ENCODE measurements at regions not wholly inside any gene's neighbourhood (a gene's known extent, or its start where the extent isn't known, plus 50 kb on each side); places are given as distances from the start of the nearest gene placed in this dataset.

DNA sequence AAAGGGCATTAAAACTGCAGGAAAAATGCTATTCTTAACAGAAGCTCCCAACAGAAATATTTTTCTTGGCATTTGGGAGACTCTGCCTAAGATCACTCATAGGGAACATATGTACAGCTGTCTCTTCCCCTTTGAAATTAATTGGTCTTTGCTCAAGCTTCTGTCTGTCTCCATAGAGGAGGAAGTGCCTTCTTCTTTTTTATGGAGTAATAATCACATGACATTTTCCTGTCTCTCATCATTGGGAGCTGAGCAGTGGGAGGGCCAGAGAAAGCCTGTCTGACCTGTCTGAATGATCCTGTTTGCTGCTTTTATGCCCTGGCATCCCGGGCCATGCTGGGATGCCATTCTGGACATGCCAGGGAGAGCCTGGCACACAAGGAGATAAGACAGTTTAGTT is 145.6 kb downstream of the AQP4 start:
- no peak overlapping the region for H3K4me3 ChIP-seq (ENCODE audit: low read depth, low read length)
- no peaks in the 10 kb centered on the region for H3K4me1 ChIP-seq (ENCODE audit: control insufficient read depth, insufficient read depth, low read length, unreplicated experiment)
- H2AFZ ChIP-seq (ENCODE audit: low read length, unreplicated experiment): no peak overlapping the region
- H3K27me3 ChIP-seq (ENCODE audit: insufficient read depth, low read length): peaks cover 20% of the 10 kb centered on the region; the same call in 1 of the 2 replicates
- H3K27ac ChIP-seq (ENCODE audit: low read depth, low read length): no peak overlapping the region
- H3K36me3 ChIP-seq (ENCODE audit: insufficient read depth, low read length): no peaks in the 10 kb centered on the region
- no peaks in the 10 kb centered on the region for H3K79me2 ChIP-seq (ENCODE audit: control insufficient read depth, insufficient read depth, low read length, unreplicated experiment)

DNA sequence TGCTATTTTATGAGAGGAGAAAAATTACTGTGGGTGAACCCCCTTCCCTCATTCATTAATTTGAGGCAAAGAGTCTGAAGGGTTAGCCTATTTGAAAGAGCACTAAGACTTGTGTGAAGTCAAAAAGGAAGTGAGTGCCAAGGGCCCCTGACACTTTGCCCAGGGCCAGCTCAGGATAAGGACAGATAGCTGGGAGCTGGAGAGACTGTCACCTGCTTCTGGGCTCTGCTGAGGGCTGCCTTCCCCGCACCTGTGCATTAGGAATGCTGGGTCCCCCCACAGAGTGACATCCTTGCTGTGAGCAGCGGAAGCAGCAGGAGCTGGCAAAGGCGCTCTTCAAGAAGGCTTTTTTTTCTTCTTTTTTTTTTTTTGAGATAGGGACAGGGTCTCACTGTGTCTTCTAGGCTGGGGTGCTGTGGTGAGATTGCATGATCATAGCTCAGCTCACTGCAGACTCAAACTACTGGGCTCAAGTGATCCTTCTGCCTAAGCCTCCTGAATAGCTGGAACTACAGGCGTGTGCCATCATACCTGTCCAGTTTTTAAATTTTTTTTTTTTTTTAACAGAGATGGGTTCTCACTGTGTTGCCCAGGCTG is 148.3 kb downstream of the AQP4 start:
- no peaks in the 10 kb centered on the region for H3K79me2 ChIP-seq (ENCODE audit: control insufficient read depth, insufficient read depth, low read length, unreplicated experiment)
- no peaks in the 10 kb centered on the region for H3K36me3 ChIP-seq (ENCODE audit: insufficient read depth, low read length)
- no peak overlapping the region for H2AFZ ChIP-seq (ENCODE audit: low read length, unreplicated experiment)
- H3K4me3 ChIP-seq (ENCODE audit: low read depth, low read length): no peak overlapping the region
- peaks cover 5% of the 10 kb centered on the region; the same call in 1 of the 2 replicates for H3K27me3 ChIP-seq (ENCODE audit: insufficient read depth, low read length)
- no peak overlapping the region for H3K27ac ChIP-seq (ENCODE audit: low read depth, low read length)
- no peaks in the 10 kb centered on the region for H3K4me1 ChIP-seq (ENCODE audit: control insufficient read depth, insufficient read depth, low read length, unreplicated experiment)

DNA sequence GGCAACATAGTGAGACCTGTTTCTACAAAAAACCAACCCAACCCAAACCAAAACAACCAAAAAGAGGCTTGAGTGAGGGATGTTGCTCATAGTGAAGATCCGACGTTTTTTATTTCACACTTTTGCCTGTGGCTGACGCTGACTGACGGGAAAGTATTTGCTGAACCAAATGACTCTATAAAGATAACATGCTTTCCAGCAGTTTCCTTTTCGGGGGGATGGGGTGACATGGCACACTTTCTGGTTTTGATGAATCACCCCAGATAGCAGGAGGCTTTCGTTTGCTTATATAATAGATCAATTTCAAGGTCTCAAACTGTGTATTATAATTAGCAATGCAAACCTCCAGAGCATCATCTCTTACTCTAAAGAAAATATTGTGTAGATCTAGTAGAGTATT is 150.8 kb downstream of the AQP4 start:
- Histone ChIP-seq H3K4me3 (ENCODE audit: low read depth, low read length) (no peak overlapping the region), H3K79me2 (ENCODE audit: control insufficient read depth, insufficient read depth, low read length, unreplicated experiment) (no peaks in the 10 kb centered on the region), H3K27me3 (ENCODE audit: insufficient read depth, low read length) (peaks cover 10% of the 10 kb centered on the region; the same call in 1 of the 2 replicates), H3K27ac (ENCODE audit: low read depth, low read length) (no peak overlapping the region), H3K4me1 (ENCODE audit: control insufficient read depth, insufficient read depth, low read length, unreplicated experiment) (no peaks in the 10 kb centered on the region), H2AFZ (ENCODE audit: low read length, unreplicated experiment) (no peak overlapping the region), H3K36me3 (ENCODE audit: insufficient read depth, low read length) (no peaks in the 10 kb centered on the region)

DNA sequence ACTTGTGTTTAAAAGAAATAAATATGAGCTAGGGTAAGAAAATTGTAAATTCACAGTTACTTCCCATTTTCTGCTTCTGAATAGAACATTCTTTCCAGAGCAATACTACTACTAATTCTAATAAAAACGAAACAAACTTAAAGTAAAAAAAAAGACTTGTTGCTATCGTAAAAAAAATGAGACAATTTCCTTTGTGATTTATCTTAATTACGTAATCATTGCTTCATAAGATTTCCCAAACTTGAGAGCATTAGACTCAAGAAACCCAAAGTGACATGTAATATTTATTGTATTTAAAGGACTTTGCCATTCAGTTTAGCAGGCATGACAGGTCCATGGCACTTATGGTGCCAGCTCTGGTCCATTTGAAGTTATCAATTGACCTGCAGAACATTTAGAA is 153.8 kb downstream of the AQP4 start:
- peaks cover 28% of the 10 kb centered on the region; the same call in 1 of the 2 replicates for H3K27me3 ChIP-seq (ENCODE audit: insufficient read depth, low read length)
- H3K27ac ChIP-seq (ENCODE audit: low read depth, low read length): no peak overlapping the region
- no peak overlapping the region for H2AFZ ChIP-seq (ENCODE audit: low read length, unreplicated experiment)
- no peaks in the 10 kb centered on the region for H3K4me1 ChIP-seq (ENCODE audit: control insufficient read depth, insufficient read depth, low read length, unreplicated experiment)
- H3K4me3 ChIP-seq (ENCODE audit: low read depth, low read length): no peak overlapping the region
- no peaks in the 10 kb centered on the region for H3K36me3 ChIP-seq (ENCODE audit: insufficient read depth, low read length)
- H3K79me2 ChIP-seq (ENCODE audit: control insufficient read depth, insufficient read depth, low read length, unreplicated experiment): no peaks in the 10 kb centered on the region

DNA sequence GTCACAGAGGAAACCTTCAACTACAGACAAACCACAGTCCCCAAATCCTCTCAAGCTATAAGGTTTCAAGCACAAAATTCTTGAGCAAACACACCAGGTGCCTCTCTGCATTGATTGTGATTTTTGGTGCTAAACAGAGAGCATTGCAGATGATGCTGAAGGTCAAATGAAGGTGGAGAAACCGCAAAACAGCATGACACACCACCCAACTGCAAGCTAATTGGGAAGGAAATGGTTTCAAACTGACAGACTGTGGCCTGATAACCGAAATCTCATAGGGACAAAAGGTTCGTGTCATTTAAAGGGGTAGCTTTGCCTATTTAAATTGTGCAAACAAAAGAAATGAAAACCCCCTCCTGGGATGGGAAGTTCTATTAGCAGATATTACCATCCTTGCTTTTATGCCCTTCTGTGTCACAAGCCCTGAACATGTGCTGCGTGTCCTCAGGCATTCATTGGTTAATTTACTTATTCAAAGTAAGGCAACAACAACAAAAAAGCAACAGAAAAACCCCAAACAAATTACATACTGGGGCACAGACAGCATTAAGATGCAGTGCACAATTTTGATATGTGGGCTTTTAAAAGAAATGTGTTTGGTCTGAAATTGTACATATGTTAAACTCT is 154.9 kb downstream of the AQP4 start:
- no peak overlapping the region for H2AFZ ChIP-seq (ENCODE audit: low read length, unreplicated experiment)
- H3K4me3 ChIP-seq (ENCODE audit: low read depth, low read length): no peak overlapping the region

DNA sequence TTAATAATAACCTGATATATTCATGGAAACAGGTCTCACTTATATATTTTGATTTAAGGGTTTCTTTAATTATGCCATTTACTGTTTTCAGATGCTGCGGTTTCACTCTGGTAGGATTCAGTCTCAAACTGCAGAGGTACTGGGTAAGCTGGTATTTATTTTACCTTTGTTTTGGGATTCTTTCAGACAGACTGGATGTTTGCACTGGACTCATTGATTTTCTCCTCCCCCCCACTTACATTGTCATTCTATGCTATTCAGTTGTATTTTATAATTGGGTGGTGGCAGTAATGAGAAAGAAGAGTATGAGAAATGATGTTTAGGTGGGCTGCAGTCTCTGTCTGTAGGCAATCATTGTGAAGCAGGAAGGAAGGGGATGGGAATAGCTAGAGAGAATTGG is 155.6 kb downstream of the AQP4 start:
- no peak overlapping the region for H2AFZ ChIP-seq (ENCODE audit: low read length, unreplicated experiment)
- no peaks in the 10 kb centered on the region for H3K4me1 ChIP-seq (ENCODE audit: control insufficient read depth, insufficient read depth, low read length, unreplicated experiment)
- no peak overlapping the region for H3K27ac ChIP-seq (ENCODE audit: low read depth, low read length)
- no peak overlapping the region for H3K4me3 ChIP-seq (ENCODE audit: low read depth, low read length)
- peaks cover 28% of the 10 kb centered on the region; the same call in 1 of the 2 replicates for H3K27me3 ChIP-seq (ENCODE audit: insufficient read depth, low read length)
- no peaks in the 10 kb centered on the region for H3K79me2 ChIP-seq (ENCODE audit: control insufficient read depth, insufficient read depth, low read length, unreplicated experiment)
- no peaks in the 10 kb centered on the region for H3K36me3 ChIP-seq (ENCODE audit: insufficient read depth, low read length)

More for the DNA sequence above, 154.9 kb downstream of the AQP4 start:
- H3K79me2 ChIP-seq (ENCODE audit: control insufficient read depth, insufficient read depth, low read length, unreplicated experiment): no peaks in the 10 kb centered on the region
- H3K27me3 ChIP-seq (ENCODE audit: insufficient read depth, low read length): peaks cover 28% of the 10 kb centered on the region; the same call in 1 of the 2 replicates
- H3K36me3 ChIP-seq (ENCODE audit: insufficient read depth, low read length): no peaks in the 10 kb centered on the region
- no peaks in the 10 kb centered on the region for H3K4me1 ChIP-seq (ENCODE audit: control insufficient read depth, insufficient read depth, low read length, unreplicated experiment)
- H3K27ac ChIP-seq (ENCODE audit: low read depth, low read length): no peak overlapping the region

DNA sequence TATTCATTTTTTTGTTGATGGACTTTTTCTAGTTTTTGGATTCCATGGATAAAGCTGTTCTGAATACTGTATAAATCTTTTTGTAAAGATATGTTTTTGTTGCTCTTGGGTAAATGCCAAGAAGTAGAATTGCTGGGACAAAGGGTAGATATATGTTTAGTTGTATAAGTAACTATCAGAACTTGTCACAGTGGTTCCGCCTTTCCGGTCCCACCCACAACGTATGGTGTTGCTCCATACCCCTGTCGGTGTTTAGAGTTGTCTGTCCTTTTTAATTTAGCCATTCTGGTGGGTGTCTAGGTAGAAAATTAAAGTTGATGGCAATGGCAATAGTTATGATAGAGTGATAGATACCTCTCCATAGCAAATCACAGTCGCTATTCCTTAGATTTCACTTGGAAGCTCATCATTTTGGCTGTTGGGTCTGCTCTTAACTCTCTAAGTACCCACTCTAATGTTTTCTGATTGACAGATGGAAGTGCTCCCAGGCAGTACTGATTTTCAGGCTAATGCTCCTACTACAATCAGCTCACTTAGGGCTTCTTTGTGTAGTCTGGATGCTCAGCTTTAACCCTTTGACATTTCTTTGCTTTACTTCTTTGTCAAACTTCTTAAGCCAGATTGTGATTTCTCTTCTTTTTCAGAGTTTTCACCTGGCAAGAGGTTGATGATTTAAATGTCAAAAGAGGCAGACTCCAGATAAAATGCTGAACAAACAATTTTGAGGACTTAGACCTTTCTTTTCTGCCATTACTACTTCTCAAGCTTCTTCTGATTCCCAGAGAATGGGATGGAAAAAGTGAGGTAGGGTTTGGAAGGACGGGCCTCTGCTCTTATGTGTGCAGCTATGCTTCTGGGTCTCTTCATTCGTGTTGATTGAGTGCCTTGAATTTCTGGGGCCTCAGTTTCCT is 156.4 kb downstream of the AQP4 start:
- H3K27me3 ChIP-seq (ENCODE audit: insufficient read depth, low read length): peaks cover 32% of the 10 kb centered on the region; the same call in 1 of the 2 replicates
- no peak overlapping the region for H3K27ac ChIP-seq (ENCODE audit: low read depth, low read length)
- no peak overlapping the region for H3K4me3 ChIP-seq (ENCODE audit: low read depth, low read length)
- H3K36me3 ChIP-seq (ENCODE audit: insufficient read depth, low read length): no peaks in the 10 kb centered on the region
- H2AFZ ChIP-seq (ENCODE audit: low read length, unreplicated experiment): no peak overlapping the region
- H3K79me2 ChIP-seq (ENCODE audit: control insufficient read depth, insufficient read depth, low read length, unreplicated experiment): no peaks in the 10 kb centered on the region
- H3K4me1 ChIP-seq (ENCODE audit: control insufficient read depth, insufficient read depth, low read length, unreplicated experiment): no peaks in the 10 kb centered on the region

DNA sequence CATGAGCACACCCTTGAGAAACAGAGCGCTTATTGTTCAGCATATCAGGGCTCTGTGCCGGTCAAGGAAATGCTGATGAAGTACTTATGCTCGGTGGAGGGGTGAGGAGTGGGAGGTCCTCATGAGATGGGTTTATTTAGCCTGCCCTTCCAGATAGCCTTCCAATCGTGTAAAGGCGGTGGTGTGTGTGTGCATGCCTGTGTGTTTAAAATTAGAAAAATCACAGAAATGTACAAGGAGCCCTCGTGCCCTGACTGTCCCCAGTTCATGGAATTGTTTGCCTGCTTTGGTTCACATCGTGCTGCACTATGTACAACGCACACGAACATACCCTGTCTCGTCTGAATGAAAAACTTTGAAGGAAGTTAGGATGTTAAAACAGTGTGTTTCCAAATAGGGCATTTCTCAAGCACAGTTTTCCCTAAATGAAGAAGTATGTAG is 158.6 kb downstream of the AQP4 start:
- no peak overlapping the region for H3K4me3 ChIP-seq (ENCODE audit: low read depth, low read length)
- no peak overlapping the region for H2AFZ ChIP-seq (ENCODE audit: low read length, unreplicated experiment)
- peaks cover 39% of the 10 kb centered on the region; the same call in 1 of the 2 replicates for H3K27me3 ChIP-seq (ENCODE audit: insufficient read depth, low read length)
- H3K79me2 ChIP-seq (ENCODE audit: control insufficient read depth, insufficient read depth, low read length, unreplicated experiment): no peaks in the 10 kb centered on the region
- no peaks in the 10 kb centered on the region for H3K36me3 ChIP-seq (ENCODE audit: insufficient read depth, low read length)
- no peaks in the 10 kb centered on the region for H3K4me1 ChIP-seq (ENCODE audit: control insufficient read depth, insufficient read depth, low read length, unreplicated experiment)
- no peak overlapping the region for H3K27ac ChIP-seq (ENCODE audit: low read depth, low read length)

DNA sequence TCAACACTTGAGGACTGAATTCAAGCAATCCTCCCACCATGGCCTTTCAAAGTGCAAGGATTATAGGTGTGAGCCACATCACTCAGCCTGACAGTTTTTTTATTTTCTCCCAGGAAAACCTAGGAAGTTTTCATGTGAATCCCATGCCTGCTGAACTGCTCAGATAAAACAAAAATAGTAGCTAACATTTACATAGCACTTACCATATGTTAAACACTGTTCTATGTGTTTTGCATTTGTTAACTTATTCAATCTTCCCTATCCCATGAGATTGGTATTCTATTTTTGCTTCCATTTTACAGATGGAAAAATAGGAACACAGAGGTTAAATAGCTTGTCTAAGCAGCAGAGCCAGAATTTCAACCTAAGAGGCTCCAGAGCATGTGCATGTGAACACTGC is 157.4 kb upstream of the KCTD1 start:
- no peak overlapping the region for H2AFZ ChIP-seq (ENCODE audit: low read length, unreplicated experiment)
- no peaks in the 10 kb centered on the region for H3K79me2 ChIP-seq (ENCODE audit: control insufficient read depth, insufficient read depth, low read length, unreplicated experiment)
- peaks cover 39% of the 10 kb centered on the region; the same call in 1 of the 2 replicates for H3K27me3 ChIP-seq (ENCODE audit: insufficient read depth, low read length)
- H3K27ac ChIP-seq (ENCODE audit: low read depth, low read length): no peak overlapping the region
- no peaks in the 10 kb centered on the region for H3K36me3 ChIP-seq (ENCODE audit: insufficient read depth, low read length)
- no peaks in the 10 kb centered on the region for H3K4me1 ChIP-seq (ENCODE audit: control insufficient read depth, insufficient read depth, low read length, unreplicated experiment)
- H3K4me3 ChIP-seq (ENCODE audit: low read depth, low read length): no peak overlapping the region

DNA sequence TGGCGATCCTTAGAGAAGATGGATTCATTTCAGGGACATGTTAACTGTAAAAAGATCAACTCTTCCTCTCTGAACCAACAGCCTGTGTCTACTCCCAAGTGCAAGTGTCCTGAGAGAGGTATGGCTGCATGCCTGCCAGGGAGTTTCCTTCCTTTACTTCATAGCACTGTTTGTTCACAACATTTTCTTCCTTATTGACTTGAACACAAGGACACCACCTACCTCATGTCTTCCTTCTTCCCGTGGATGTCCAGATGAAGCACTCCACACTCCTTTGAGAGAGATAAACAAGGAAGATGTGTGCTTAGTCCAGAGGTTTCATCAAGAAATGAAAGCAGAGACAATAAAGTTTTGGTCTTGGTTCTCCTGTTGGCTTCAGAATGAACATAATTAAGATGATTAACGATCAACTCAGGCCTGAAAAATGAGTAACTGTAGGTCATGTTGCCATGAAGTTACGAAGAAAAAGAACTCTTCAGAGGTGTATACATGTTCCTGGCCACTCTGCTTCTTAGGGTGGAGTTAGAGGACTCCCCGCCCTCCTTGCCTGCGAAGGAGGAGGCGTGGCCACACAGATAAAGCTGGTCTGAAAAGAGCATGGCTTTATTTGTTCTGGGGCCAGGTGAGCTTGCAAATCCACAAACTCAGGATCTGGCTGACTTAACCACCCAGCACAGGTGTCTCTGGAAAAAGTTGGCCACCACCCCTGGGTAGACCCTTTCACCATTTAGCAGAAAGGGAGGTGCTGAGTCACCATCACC is 155.0 kb upstream of the KCTD1 start:
- Histone ChIP-seq H3K27ac (ENCODE audit: low read depth, low read length) (no peak overlapping the region), H3K79me2 (ENCODE audit: control insufficient read depth, insufficient read depth, low read length, unreplicated experiment) (no peaks in the 10 kb centered on the region), H3K36me3 (ENCODE audit: insufficient read depth, low read length) (no peaks in the 10 kb centered on the region), H2AFZ (ENCODE audit: low read length, unreplicated experiment) (no peak overlapping the region), H3K27me3 (ENCODE audit: insufficient read depth, low read length) (peaks cover 34% of the 10 kb centered on the region; the same call in 1 of the 2 replicates), H3K4me1 (ENCODE audit: control insufficient read depth, insufficient read depth, low read length, unreplicated experiment) (no peaks in the 10 kb centered on the region), H3K4me3 (ENCODE audit: low read depth, low read length) (no peak overlapping the region)

All from ACC112 (cell line).